Liver (tissue), 8 donors: ENCODE measurements at regions not wholly inside any gene's neighbourhood (a gene's known extent, or its start where the extent isn't known, plus 50 kb on each side); places are given as distances from the start of the nearest gene placed in this dataset.

Experiments used
- DNase-seq: peaks from one replicate; pipeline ENCODE4 v3.0.0-alpha.2; 2017; ENCODE audit warnings: low spot score
- H3K27ac ChIP-seq, 2 donors: one replicate each; pipeline ENCODE4 v1.7.0; 2013; ENCODE audit warnings: inconsistent platforms in 2 of 2, low read length in 2 of 2, control low read depth in 1 of 2, low read depth in 1 of 2, mild to moderate bottlenecking in 1 of 2
- H3K27me3 ChIP-seq, 4 donors: one replicate each; pipeline versions ENCODE4 v1.6.1 to v1.7.0; 2013; ENCODE audit warnings: low read length in 3 of 4, inconsistent platforms in 1 of 4, mild to moderate bottlenecking in 1 of 4, moderate library complexity in 1 of 4; ENCODE audit not compliant: control insufficient read depth in 4 of 4, insufficient read depth in 4 of 4
- H3K36me3 ChIP-seq, 4 donors: one replicate each; pipeline versions ENCODE4 v1.6.1 to v1.7.0; 2013; ENCODE audit warnings: low read length in 3 of 4, mild to moderate bottlenecking in 3 of 4, low read depth in 1 of 4, moderate library complexity in 1 of 4; ENCODE audit not compliant: control insufficient read depth in 4 of 4, insufficient read depth in 3 of 4
- H3K4me1 ChIP-seq, 4 donors: one replicate each; pipeline versions ENCODE4 v1.6.1 to v1.7.0; 2013; ENCODE audit warnings: low read length in 3 of 4, mild to moderate bottlenecking in 3 of 4, moderate library complexity in 1 of 4; ENCODE audit not compliant: control insufficient read depth in 4 of 4, insufficient read depth in 4 of 4
- H3K4me3 ChIP-seq, 3 donors: one replicate each; pipeline versions ENCODE4 v1.6.1 to v1.7.0; 2013; ENCODE audit warnings: low read length in 3 of 3, control low read depth in 1 of 3, low read depth in 1 of 3, mild to moderate bottlenecking in 1 of 3
- H3K9ac ChIP-seq, 2 donors: one replicate each; pipeline ENCODE4 v1.7.0; 2013; ENCODE audit warnings: low read length in 2 of 2, mild to moderate bottlenecking in 2 of 2, moderate library complexity in 2 of 2, control low read depth in 1 of 2, low read depth in 1 of 2
- H3K9me3 ChIP-seq, 4 donors: one replicate each; pipeline versions ENCODE4 v1.6.1 to v1.7.0; 2013; ENCODE audit warnings: low read length in 3 of 4; ENCODE audit not compliant: control insufficient read depth in 4 of 4
- CTCF ChIP-seq: fragments of 150-350 bp; IDR thresholded peaks from 2 replicates; pipeline ENCODE4 v1.5.1; 2017; ENCODE audit warnings: improper control_type of control experiment, low read depth, low read length; ENCODE audit not compliant: missing input control
- EGR1 ChIP-seq, 2 donors: IDR thresholded peaks; 2 replicates each; pipeline ENCODE4 v1.6.1; 2016 to 2018; ENCODE audit warnings: antibody characterized with exemption in 2 of 2, low read depth in 2 of 2
- FOXA1 ChIP-seq: IDR thresholded peaks from 2 replicates; pipeline ENCODE4 v1.6.1; 2016; ENCODE audit warnings: antibody characterized with exemption
- FOXA2 ChIP-seq: IDR thresholded peaks from 2 replicates; pipeline ENCODE4 v1.6.1; 2016; ENCODE audit warnings: antibody characterized with exemption
- HNF4A ChIP-seq, 2 donors: conservative IDR thresholded peaks; 2 replicates each; pipeline ENCODE4 v1.6.1; 2016; ENCODE audit warnings: antibody characterized with exemption in 2 of 2, mild to moderate bottlenecking in 2 of 2
- MAX ChIP-seq: IDR thresholded peaks from 2 replicates; pipeline ENCODE4 v1.6.1; 2016; ENCODE audit warnings: antibody characterized with exemption
- NR2F2 ChIP-seq: IDR thresholded peaks from 2 replicates; pipeline ENCODE4 v1.6.1; 2016; ENCODE audit warnings: antibody characterized with exemption
- RAD21 ChIP-seq, 2 donors: IDR thresholded peaks; 2 replicates each; pipeline ENCODE4 v1.6.1; 2016; ENCODE audit warnings: antibody characterized with exemption in 2 of 2, mild to moderate bottlenecking in 2 of 2
- REST ChIP-seq: IDR thresholded peaks from 2 replicates; pipeline ENCODE4 v1.6.1; 2016; ENCODE audit warnings: antibody characterized with exemption, mild to moderate bottlenecking
- ZBTB33 ChIP-seq: IDR thresholded peaks from 2 replicates; pipeline ENCODE4 v1.6.1; 2016; ENCODE audit warnings: antibody characterized with exemption
- WGBS: extraction: QIAGEN DNeasy Blood & Tissue Kit; methylation state at CpG from one replicate; pipeline ENCODE4 v1.1.7; 2013; 5-methylcytosine and 5-hydroxymethylcytosine counted together
- donor health status: healthy.
- donor health status: healthy.
- donor health status: healthy.
- donor health status: healthy.
- donor health status: healthy.

- TF ChIP-seq EGR1 (IDR thresholded peaks at IDR 0.05; ENCODE audit: low read depth in 2 of 2) (no peak), FOXA1 (no peak), REST (no peak), FOXA2 (no peak), MAX (no peak), HNF4A (conservative IDR thresholded peaks at IDR 0.05) (no peak), ZBTB33 (no peak), NR2F2 (no peak), CTCF (no peak)
- H3K36me3 ChIP-seq = no peaks in the 10 kb centered on the region
- no peak for DNase-seq
- H3K4me1 ChIP-seq = no peaks in the 10 kb centered on the region
- no peak overlapping the region for H3K4me3 ChIP-seq
- H3K27me3 ChIP-seq = no peaks in the 10 kb centered on the region
- H3K9me3 ChIP-seq = no peaks in the 10 kb centered on the region
- H3K9ac ChIP-seq = no peak overlapping the region
- 83% methylated on average over 9 of the region's 9 CpGs for WGBS
- no peak overlapping the region for H3K27ac ChIP-seq
Observed at GRCh38 chr10:71004176-71005075, 116.1 kb upstream of the PCBD1 start.

- no peaks in the 10 kb centered on the region for H3K9me3 ChIP-seq
- no peak overlapping the region for H3K27ac ChIP-seq
- H3K4me1 ChIP-seq = no peaks in the 10 kb centered on the region
- TF ChIP-seq RAD21 (IDR thresholded peaks at IDR 0.05) (no peak), REST (no peak)
- H3K36me3 ChIP-seq = no peaks in the 10 kb centered on the region
- no peak overlapping the region for H3K9ac ChIP-seq
- DNase-seq = no peak
- 83% methylated on average over 23 of the region's 23 CpGs for WGBS
- no peaks in the 10 kb centered on the region for H3K27me3 ChIP-seq
- no peak overlapping the region for H3K4me3 ChIP-seq
Observed at GRCh38 chr10:71005337-71006305, 117.3 kb upstream of the PCBD1 start.
